CD14-positive monocyte (primary cell): ENCODE measurements at regions not wholly inside any gene's neighbourhood (a gene's known extent, or its start where the extent isn't known, plus 50 kb on each side); places are given as distances from the start of the nearest gene placed in this dataset.

Experiments
- DNase-seq, 3 donors: peaks; one replicate each; pipeline ENCODE4 v3.0.0-alpha.2; 2011 to 2022
- H2AFZ ChIP-seq: 2 replicates; pipeline ENCODE4 v1.6.0; 2012; ENCODE audit warnings: mild to moderate bottlenecking, low read depth, low read length, inconsistent platforms; ENCODE audit not compliant: insufficient read depth, poor library complexity, severe bottlenecking
- H3K27ac ChIP-seq, 2 donors: 1 replicate in 1 of 2; 2 replicates in 1 of 2; pipeline ENCODE4 v1.5.1; 2012 to 2013; ENCODE audit warnings: low read length in 2 of 2, control low read depth in 1 of 2, inconsistent platforms in 1 of 2, low read depth in 1 of 2, mild to moderate bottlenecking in 1 of 2
- H3K27me3 ChIP-seq, 2 donors: one replicate each; pipeline versions ENCODE4 v1.6.0 to v1.6.1; 2011 to 2013; ENCODE audit warnings: low read length in 2 of 2; ENCODE audit not compliant: control insufficient read depth in 2 of 2, insufficient read depth in 2 of 2
- H3K36me3 ChIP-seq, 2 donors: replicated peaks in 1 of 2; 1 replicate in 1 of 2; 2 replicates in 1 of 2; pipeline versions ENCODE4 v1.5.1 to v1.6.1; 2012 to 2013; ENCODE audit warnings: low read length in 2 of 2, control low read depth in 1 of 2, inconsistent platforms in 1 of 2, mild to moderate bottlenecking in 1 of 2; ENCODE audit not compliant: insufficient read depth in 2 of 2, control insufficient read depth in 1 of 2
- H3K4me1 ChIP-seq, 2 donors: 1 replicate in 1 of 2; 2 replicates in 1 of 2; pipeline versions ENCODE4 v1.5.1 to v1.6.1; 2012 to 2013; ENCODE audit warnings: low read length in 2 of 2, control low read depth in 1 of 2, inconsistent platforms in 1 of 2, mild to moderate bottlenecking in 1 of 2, moderate library complexity in 1 of 2; ENCODE audit not compliant: insufficient read depth in 2 of 2, control insufficient read depth in 1 of 2
- H3K4me2 ChIP-seq: replicated peaks from 2 replicates; pipeline ENCODE3; 2012; ENCODE audit warnings: low read length, moderate library complexity, mild to moderate bottlenecking; ENCODE audit not compliant: poor library complexity, severe bottlenecking; ENCODE audit errors: extremely low read depth
- H3K4me3 ChIP-seq, 3 experiments: fragments of 200-600 bp in 1 of 3; sonication (generic) in 1 of 3; replicated peaks in 1 of 3; 1 replicate in 2 of 3; 2 replicates in 1 of 3; pipeline ENCODE4 v1.5.1; 2011 to 2013; ENCODE audit warnings: low read length in 3 of 3, mild to moderate bottlenecking in 3 of 3, control low read depth in 2 of 3, low read depth in 2 of 3, inconsistent platforms in 1 of 3, moderate library complexity in 1 of 3
- H3K79me2 ChIP-seq: 2 replicates; pipeline ENCODE4 v1.6.0; 2012; ENCODE audit warnings: mild to moderate bottlenecking, control low read depth, inconsistent platforms, low read length, moderate library complexity; ENCODE audit not compliant: insufficient read depth
- H3K9ac ChIP-seq: 2 replicates; pipeline ENCODE4 v1.6.0; 2017; ENCODE audit warnings: low read length, mild to moderate bottlenecking; ENCODE audit not compliant: insufficient read depth, poor library complexity, severe bottlenecking
- H3K9me3 ChIP-seq, 2 donors: replicated peaks in 1 of 2; 1 replicate in 1 of 2; 2 replicates in 1 of 2; pipeline versions ENCODE4 v1.5.1 to v1.6.1; 2012 to 2013; ENCODE audit warnings: low read length in 2 of 2, control low read depth in 1 of 2; ENCODE audit not compliant: control insufficient read depth in 1 of 2, insufficient read depth in 1 of 2
- H4K20me1 ChIP-seq: 2 replicates; pipeline ENCODE4 v1.6.0; 2012; ENCODE audit warnings: mild to moderate bottlenecking, low read length, control low read depth, moderate library complexity; ENCODE audit not compliant: insufficient read depth
- H3K27ac Mint-ChIP-seq, 7 donors: one replicate each; pipeline ENCODE4 v1.8.0; 2020; ENCODE audit warnings: mild to moderate bottlenecking in 7 of 7, mixed read lengths in 7 of 7, moderate library complexity in 6 of 7, inconsistent platforms in 2 of 7
- H3K27me3 Mint-ChIP-seq, 3 donors: one replicate each; pipeline ENCODE4 v1.8.0; 2021 to 2022; ENCODE audit warnings: low read depth in 3 of 3, mild to moderate bottlenecking in 3 of 3, mixed read lengths in 3 of 3, moderate library complexity in 3 of 3, inconsistent platforms in 1 of 3
- H3K36me3 Mint-ChIP-seq, 2 donors: one replicate each; pipeline ENCODE4 v1.8.0; 2020; ENCODE audit warnings: mixed read lengths in 2 of 2, inconsistent platforms in 1 of 2, mild to moderate bottlenecking in 1 of 2
- H3K4me1 Mint-ChIP-seq: one replicate; pipeline ENCODE4 v1.8.0; 2020; ENCODE audit warnings: mild to moderate bottlenecking, mixed read lengths
- H3K4me3 Mint-ChIP-seq, 2 donors: one replicate each; pipeline ENCODE4 v1.8.0; 2020; ENCODE audit warnings: mild to moderate bottlenecking in 2 of 2, mixed read lengths in 2 of 2, moderate library complexity in 1 of 2
- H3K9me3 Mint-ChIP-seq, 7 donors: one replicate each; pipeline ENCODE4 v1.8.0; 2020 to 2022; ENCODE audit warnings: mixed read lengths in 7 of 7, mild to moderate bottlenecking in 6 of 7, moderate library complexity in 6 of 7, inconsistent platforms in 2 of 7
- WGBS: methylation state at CpG from one replicate; pipeline ENCODE4 v1.1.5; 2013; ENCODE audit warnings: missing lambda C conversion rate; ENCODE audit not compliant: insufficient coverage; 5-methylcytosine and 5-hydroxymethylcytosine counted together
- intact Hi-C, 2 donors: fragments of 100-400 bp; cut with micrococcal nuclease; formaldehyde crosslinking; loops; one replicate each; pipeline versions ENCODE4 v1.15.0 to v1.15.1; 2023
- TF ChIP-seq, protein P1 (sequence below): fragments of 200-600 bp; IDR thresholded peaks from one replicate; pipeline ENCODE4 v1.8.0; 2022; ENCODE audit warnings: antibody characterized with exemption, mild to moderate bottlenecking

DNA sequence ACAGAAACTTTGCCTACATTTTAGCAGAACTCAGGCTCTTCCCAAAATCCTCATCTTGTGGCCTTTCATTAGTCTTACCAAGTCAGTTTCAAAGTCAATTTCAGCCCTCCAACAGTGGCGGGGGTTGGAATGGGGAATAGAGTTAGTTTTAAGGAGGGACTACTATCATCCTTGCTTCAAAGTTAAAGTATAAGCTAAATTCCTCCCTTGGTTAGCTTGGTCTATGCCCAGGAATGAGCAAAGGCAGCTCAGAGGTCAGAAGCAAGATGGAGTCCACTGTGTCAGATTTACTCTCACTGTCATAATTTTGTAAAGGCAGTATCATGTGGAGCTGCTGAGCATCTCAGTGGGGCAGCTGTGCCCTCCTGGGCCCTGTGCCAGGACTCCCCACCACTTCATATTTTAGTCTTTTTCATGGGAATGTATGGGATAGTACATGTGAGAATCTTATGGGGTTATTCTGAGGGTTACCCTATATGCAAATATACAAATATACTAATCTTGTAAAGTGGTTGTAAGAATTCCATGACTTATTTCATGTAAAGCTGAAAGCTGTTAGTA, 145.2 kb upstream of the MMADHC start:
- H3K27me3 ChIP-seq, result no peaks in the 10 kb centered on the region
- intact Hi-C loops, result no loop called here
- H3K27ac Mint-ChIP-seq, result no peak overlapping the region
- no peak overlapping the region for H3K9ac ChIP-seq
- no peak overlapping the region for H3K4me3 ChIP-seq
- H3K36me3 Mint-ChIP-seq, result no peaks in the 10 kb centered on the region
- H3K9me3 Mint-ChIP-seq, result peaks cover 0 to 3% (median 0%) of the 10 kb centered on the region in 7 donors
- H3K4me1 ChIP-seq, result no peaks in the 10 kb centered on the region
- H4K20me1 ChIP-seq, result no peaks in the 10 kb centered on the region
- WGBS, result no CpG with 5 or more reads among the region's 1 CpG
- no peak for DNase-seq
- TF ChIP-seq, protein P1, sequence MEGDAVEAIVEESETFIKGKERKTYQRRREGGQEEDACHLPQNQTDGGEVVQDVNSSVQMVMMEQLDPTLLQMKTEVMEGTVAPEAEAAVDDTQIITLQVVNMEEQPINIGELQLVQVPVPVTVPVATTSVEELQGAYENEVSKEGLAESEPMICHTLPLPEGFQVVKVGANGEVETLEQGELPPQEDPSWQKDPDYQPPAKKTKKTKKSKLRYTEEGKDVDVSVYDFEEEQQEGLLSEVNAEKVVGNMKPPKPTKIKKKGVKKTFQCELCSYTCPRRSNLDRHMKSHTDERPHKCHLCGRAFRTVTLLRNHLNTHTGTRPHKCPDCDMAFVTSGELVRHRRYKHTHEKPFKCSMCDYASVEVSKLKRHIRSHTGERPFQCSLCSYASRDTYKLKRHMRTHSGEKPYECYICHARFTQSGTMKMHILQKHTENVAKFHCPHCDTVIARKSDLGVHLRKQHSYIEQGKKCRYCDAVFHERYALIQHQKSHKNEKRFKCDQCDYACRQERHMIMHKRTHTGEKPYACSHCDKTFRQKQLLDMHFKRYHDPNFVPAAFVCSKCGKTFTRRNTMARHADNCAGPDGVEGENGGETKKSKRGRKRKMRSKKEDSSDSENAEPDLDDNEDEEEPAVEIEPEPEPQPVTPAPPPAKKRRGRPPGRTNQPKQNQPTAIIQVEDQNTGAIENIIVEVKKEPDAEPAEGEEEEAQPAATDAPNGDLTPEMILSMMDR, result no peak
- H3K9me3 ChIP-seq, result no peaks in the 10 kb centered on the region
- no peak overlapping the region for H3K27ac ChIP-seq
- H3K36me3 ChIP-seq, result no peaks in the 10 kb centered on the region
- H2AFZ ChIP-seq, result no peak overlapping the region
- no peak overlapping the region for H3K4me3 Mint-ChIP-seq
- H3K27me3 Mint-ChIP-seq, result no peaks in the 10 kb centered on the region
- H3K79me2 ChIP-seq, result no peaks in the 10 kb centered on the region
- no peak overlapping the region for H3K4me2 ChIP-seq
- H3K4me1 Mint-ChIP-seq, result no peaks in the 10 kb centered on the region

DNA sequence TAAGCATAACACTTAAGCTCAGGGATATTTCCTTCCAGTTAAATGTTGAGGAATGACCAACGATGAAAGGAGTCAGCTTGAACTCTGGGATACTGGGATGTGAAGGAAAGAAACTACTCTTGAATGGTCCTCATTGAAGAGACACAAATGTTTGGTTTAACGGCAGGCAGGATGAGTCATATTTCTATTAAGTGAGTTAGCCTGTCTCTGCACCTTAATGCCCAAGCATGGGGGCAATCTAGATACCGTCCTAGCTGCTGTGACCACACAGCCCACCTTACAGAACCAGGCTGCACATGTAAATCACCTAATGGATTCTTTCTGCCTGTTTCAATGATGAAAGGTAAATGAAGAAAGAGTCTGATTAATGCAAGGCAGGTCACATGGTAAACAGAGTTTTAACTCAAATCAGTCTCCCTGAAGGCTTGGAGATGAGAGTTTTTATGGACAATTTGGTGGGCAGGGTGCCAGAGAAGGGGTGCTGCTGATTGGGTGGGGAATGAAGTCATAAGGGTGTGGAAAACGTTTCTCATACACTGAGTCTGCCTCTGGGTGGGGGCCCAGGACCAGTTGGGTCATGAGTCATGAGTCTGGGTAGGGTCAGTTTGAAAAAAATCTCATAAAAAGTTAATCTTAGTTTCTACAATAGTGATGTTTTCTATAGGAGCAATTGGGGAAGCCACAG, 144.6 kb upstream of the MMADHC start:
- Histone ChIP-seq H3K79me2 (no peaks in the 10 kb centered on the region), H3K4me1 (no peaks in the 10 kb centered on the region), H3K27ac (no peak overlapping the region), H3K36me3 (no peaks in the 10 kb centered on the region), H3K4me3 (no peak overlapping the region), H3K4me2 (no peak overlapping the region), H3K9me3 (no peaks in the 10 kb centered on the region), H2AFZ (no peak overlapping the region), H3K27me3 (no peaks in the 10 kb centered on the region), H3K9ac (no peak overlapping the region), H4K20me1 (no peaks in the 10 kb centered on the region)
- intact Hi-C loops, result no loop called here
- no peaks in the 10 kb centered on the region for H3K27me3 Mint-ChIP-seq
- TF ChIP-seq, protein P1, result no peak
- 75% methylated on average over 1 of the region's 4 CpGs for WGBS
- H3K4me3 Mint-ChIP-seq, result no peak overlapping the region
- H3K9me3 Mint-ChIP-seq, result peaks cover 0 to 3% (median 0%) of the 10 kb centered on the region in 7 donors
- no peaks in the 10 kb centered on the region for H3K4me1 Mint-ChIP-seq
- no peak overlapping the region for H3K27ac Mint-ChIP-seq
- DNase-seq, result no peak
- no peaks in the 10 kb centered on the region for H3K36me3 Mint-ChIP-seq
